ENCODE measurements at regions not wholly inside any gene's neighbourhood (a gene's known extent, or its start where the extent isn't known, plus 50 kb on each side); places are given as distances from the start of the nearest gene placed in this dataset.

DNA sequence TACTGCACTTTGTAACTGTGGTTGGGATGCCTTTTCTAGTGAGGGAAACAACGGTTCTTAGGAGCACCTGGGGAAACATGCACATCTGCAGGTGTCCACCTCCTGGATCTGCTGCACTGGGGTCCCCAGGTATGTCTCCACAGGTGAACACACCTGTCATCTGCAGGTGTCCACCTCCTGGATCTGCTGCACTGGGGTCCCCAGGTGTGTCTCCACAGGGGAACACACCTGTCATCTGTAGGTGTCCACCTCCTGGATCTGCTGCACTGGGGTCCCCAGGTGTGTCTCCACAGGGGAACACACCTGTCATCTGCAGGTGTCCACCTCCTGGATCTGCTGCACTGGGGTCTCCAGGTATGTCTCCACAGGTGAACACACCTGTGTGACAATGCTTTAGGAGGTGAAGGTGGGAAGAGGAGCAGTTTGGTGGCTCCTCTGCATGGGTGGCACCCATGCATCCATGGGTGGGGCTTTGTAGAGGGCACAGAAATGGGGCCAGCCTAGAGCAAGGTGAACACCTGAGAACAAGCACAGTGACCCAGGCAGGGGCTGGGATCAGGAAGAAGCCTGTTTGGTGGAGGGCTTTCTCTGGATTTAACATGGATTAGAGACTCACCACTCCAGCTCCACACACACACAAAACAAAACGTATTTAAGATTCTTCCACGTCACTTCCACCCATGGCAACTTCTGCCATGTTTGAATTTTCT is 206.0 kb upstream of the CDH4 start:
- TF ChIP-seq CTCF (conservative IDR thresholded peaks at IDR 0.05; ENCODE audit: low read depth, low read length) (no peak), EZH2 (IDR thresholded peaks at IDR 0.05; ENCODE audit: low read length, unreplicated experiment) (no peak)
